Effector memory CD8-positive, alpha-beta T cell (primary cell): ENCODE measurements at regions not wholly inside any gene's neighbourhood (a gene's known extent, or its start where the extent isn't known, plus 50 kb on each side); places are given as distances from the start of the nearest gene placed in this dataset.

Experiments
- ATAC-seq: fragments of 150-1000 bp; cut with Tn5 transposase; replicated peaks from 2 replicates; pipeline ENCODE4 v1.10.0; 2021; ENCODE audit warnings: mild to moderate bottlenecking, moderate library complexity
- DNase-seq, 3 experiments: peaks; one replicate each; pipeline ENCODE4 v3.0.0; 2021
- H3K27ac Mint-ChIP-seq, 2 donors: one replicate each; pipeline ENCODE4 v1.8.0; 2022; ENCODE audit warnings: mild to moderate bottlenecking in 2 of 2, mixed read lengths in 2 of 2, moderate library complexity in 2 of 2
- H3K27me3 Mint-ChIP-seq, 2 donors: one replicate each; pipeline ENCODE4 v1.8.0; 2022; ENCODE audit warnings: mixed read lengths in 2 of 2
- H3K36me3 Mint-ChIP-seq: one replicate; pipeline ENCODE4 v1.8.0; 2022; ENCODE audit warnings: mild to moderate bottlenecking, moderate library complexity, mixed read lengths; ENCODE audit not compliant: insufficient read depth
- H3K4me1 Mint-ChIP-seq, 2 donors: one replicate each; pipeline ENCODE4 v1.8.0; 2022; ENCODE audit warnings: low read depth in 2 of 2, mixed read lengths in 2 of 2
- H3K4me3 Mint-ChIP-seq, 2 donors: one replicate each; pipeline ENCODE4 v1.8.0; 2022; ENCODE audit warnings: mild to moderate bottlenecking in 2 of 2, mixed read lengths in 2 of 2, moderate library complexity in 2 of 2
- H3K9me3 Mint-ChIP-seq, 2 donors: one replicate each; pipeline ENCODE4 v1.8.0; 2022; ENCODE audit warnings: mixed read lengths in 2 of 2

- Mint-ChIP-seq H3K36me3 (no peaks in the 10 kb centered on the region), H3K27me3 (peaks cover 0 to 6% of the 10 kb centered on the region in 2 donors), H3K4me3 (no peak overlapping the region), H3K9me3 (peaks cover 0 to under 1% of the 10 kb centered on the region in 2 donors), H3K4me1 (no peaks in the 10 kb centered on the region), H3K27ac (no peak overlapping the region)
- DNase-seq (no peak), ATAC-seq (no peak)
Measured at GRCh38 chr3:8136553-8136952, 365.1 kb upstream of the LMCD1 start.

GRCh38 chr3:8143186-8143585 lies 358.4 kb upstream of the LMCD1 start:
- Mint-ChIP-seq H3K9me3 (no peaks in the 10 kb centered on the region), H3K4me1 (no peaks in the 10 kb centered on the region), H3K27ac (no peak overlapping the region), H3K36me3 (peaks cover 2% of the 10 kb centered on the region), H3K27me3 (peaks cover 0 to 6% of the 10 kb centered on the region in 2 donors), H3K4me3 (no peak overlapping the region)
- DNase-seq (no peak), ATAC-seq (no peak)

GRCh38 chr3:8145661-8146060 lies 356.0 kb upstream of the LMCD1 start:
- no peak for DNase-seq
- H3K27ac Mint-ChIP-seq = no peak overlapping the region
- no peaks in the 10 kb centered on the region for H3K4me1 Mint-ChIP-seq
- H3K27me3 Mint-ChIP-seq = peaks cover 0 to 6% of the 10 kb centered on the region in 2 donors
- no peak for ATAC-seq
- peaks cover 2% of the 10 kb centered on the region for H3K36me3 Mint-ChIP-seq
- H3K4me3 Mint-ChIP-seq = no peak overlapping the region
- no peaks in the 10 kb centered on the region for H3K9me3 Mint-ChIP-seq

- H3K36me3 Mint-ChIP-seq = peaks cover 2% of the 10 kb centered on the region
- no peak overlapping the region for H3K27ac Mint-ChIP-seq
- no peak overlapping the region for H3K4me3 Mint-ChIP-seq
- no peaks in the 10 kb centered on the region for H3K9me3 Mint-ChIP-seq
- no peaks in the 10 kb centered on the region for H3K4me1 Mint-ChIP-seq
- no peaks in the 10 kb centered on the region for H3K27me3 Mint-ChIP-seq
- ATAC-seq = no peak
- DNase-seq = no peak
Measured at GRCh38 chr3:8147711-8148110, 353.9 kb upstream of the LMCD1 start.

GRCh38 chr3:8152821-8153418 lies 348.7 kb upstream of the LMCD1 start:
- Mint-ChIP-seq H3K4me1 (no peaks in the 10 kb centered on the region), H3K27me3 (peaks cover 0 to 12% of the 10 kb centered on the region in 2 donors), H3K4me3 (no peak overlapping the region), H3K27ac (no peak overlapping the region), H3K9me3 (no peaks in the 10 kb centered on the region), H3K36me3 (no peaks in the 10 kb centered on the region)
- ATAC-seq (no peak), DNase-seq (no peak)

- no peak for ATAC-seq
- H3K27me3 Mint-ChIP-seq = peaks cover 0 to 12% of the 10 kb centered on the region in 2 donors
Measured at GRCh38 chr3:8153800-8154199, 347.8 kb upstream of the LMCD1 start.

GRCh38 chr3:8154617-8155016 lies 347.0 kb upstream of the LMCD1 start:
- no peak for ATAC-seq
- no peak for DNase-seq
- Mint-ChIP-seq H3K4me3 (no peak overlapping the region), H3K36me3 (no peaks in the 10 kb centered on the region), H3K27me3 (peaks cover 0 to 12% of the 10 kb centered on the region in 2 donors), H3K4me1 (no peaks in the 10 kb centered on the region), H3K9me3 (no peaks in the 10 kb centered on the region), H3K27ac (no peak overlapping the region)

More at GRCh38 chr3:8153800-8154199, 347.8 kb upstream of the LMCD1 start:
- no peak for DNase-seq
- Mint-ChIP-seq H3K4me1 (no peaks in the 10 kb centered on the region), H3K9me3 (no peaks in the 10 kb centered on the region), H3K4me3 (no peak overlapping the region), H3K36me3 (no peaks in the 10 kb centered on the region), H3K27ac (no peak overlapping the region)

GRCh38 chr3:8156138-8156537 lies 345.5 kb upstream of the LMCD1 start:
- H3K4me3 Mint-ChIP-seq = no peak overlapping the region
- DNase-seq = no peak
- H3K9me3 Mint-ChIP-seq = no peaks in the 10 kb centered on the region
- H3K27me3 Mint-ChIP-seq = peaks cover 5 to 12% of the 10 kb centered on the region in 2 donors
- no peak for ATAC-seq
- no peaks in the 10 kb centered on the region for H3K4me1 Mint-ChIP-seq
- H3K36me3 Mint-ChIP-seq = no peaks in the 10 kb centered on the region
- no peak overlapping the region for H3K27ac Mint-ChIP-seq

- no peaks in the 10 kb centered on the region for H3K36me3 Mint-ChIP-seq
- no peaks in the 10 kb centered on the region for H3K4me1 Mint-ChIP-seq
- no peaks in the 10 kb centered on the region for H3K9me3 Mint-ChIP-seq
- DNase-seq = no peak
- ATAC-seq = no peak
- no peak overlapping the region for H3K27ac Mint-ChIP-seq
- H3K27me3 Mint-ChIP-seq = peaks cover 5 to 12% of the 10 kb centered on the region in 2 donors
- H3K4me3 Mint-ChIP-seq = no peak overlapping the region
Measured at GRCh38 chr3:8156831-8157230, 344.8 kb upstream of the LMCD1 start.

- ATAC-seq (no peak), DNase-seq (no peak)
- H3K4me1 Mint-ChIP-seq = no peaks in the 10 kb centered on the region
- H3K27me3 Mint-ChIP-seq = peaks cover 5 to 12% of the 10 kb centered on the region in 2 donors
- no peaks in the 10 kb centered on the region for H3K9me3 Mint-ChIP-seq
- no peak overlapping the region for H3K4me3 Mint-ChIP-seq
- H3K36me3 Mint-ChIP-seq = no peaks in the 10 kb centered on the region
- no peak overlapping the region for H3K27ac Mint-ChIP-seq
Measured at GRCh38 chr3:8157640-8158039, 344.0 kb upstream of the LMCD1 start.

GRCh38 chr3:8164145-8164544 lies 337.5 kb upstream of the LMCD1 start:
- DNase-seq (no peak), ATAC-seq (no peak)
- Mint-ChIP-seq H3K36me3 (no peaks in the 10 kb centered on the region), H3K9me3 (no peaks in the 10 kb centered on the region), H3K27me3 (peaks cover 0 to 5% of the 10 kb centered on the region in 2 donors), H3K4me1 (no peaks in the 10 kb centered on the region), H3K4me3 (no peak overlapping the region), H3K27ac (no peak overlapping the region)

GRCh38 chr3:8166014-8166413 lies 335.6 kb upstream of the LMCD1 start:
- Mint-ChIP-seq H3K27me3 (peaks cover 0 to 10% of the 10 kb centered on the region in 2 donors), H3K4me1 (no peaks in the 10 kb centered on the region), H3K36me3 (peaks cover 3% of the 10 kb centered on the region), H3K27ac (no peak overlapping the region), H3K4me3 (no peak overlapping the region), H3K9me3 (no peaks in the 10 kb centered on the region)
- ATAC-seq = no peak
- DNase-seq = no peak

- DNase-seq (no peak), ATAC-seq (no peak)
- no peaks in the 10 kb centered on the region for H3K9me3 Mint-ChIP-seq
- peaks cover 0 to 19% of the 10 kb centered on the region in 2 donors for H3K27me3 Mint-ChIP-seq
- H3K36me3 Mint-ChIP-seq = peaks cover 3% of the 10 kb centered on the region
- no peak overlapping the region for H3K27ac Mint-ChIP-seq
- no peak overlapping the region for H3K4me3 Mint-ChIP-seq
- no peaks in the 10 kb centered on the region for H3K4me1 Mint-ChIP-seq
Measured at GRCh38 chr3:8170971-8171508, 330.6 kb upstream of the LMCD1 start.

GRCh38 chr3:8173892-8174291 lies 327.7 kb upstream of the LMCD1 start:
- DNase-seq (no peak), ATAC-seq (no peak)
- no peak overlapping the region for H3K27ac Mint-ChIP-seq
- peaks cover 15 to 38% of the 10 kb centered on the region in 2 donors for H3K27me3 Mint-ChIP-seq
- no peaks in the 10 kb centered on the region for H3K9me3 Mint-ChIP-seq
- peaks cover 3% of the 10 kb centered on the region for H3K36me3 Mint-ChIP-seq
- H3K4me3 Mint-ChIP-seq = no peak overlapping the region
- H3K4me1 Mint-ChIP-seq = no peaks in the 10 kb centered on the region
